NCI-H446 treated with DMSO at 0.1 percent for 48 hours (cell line): ENCODE measurements at regions not wholly inside any gene's neighbourhood (a gene's known extent, or its start where the extent isn't known, plus 50 kb on each side); places are given as distances from the start of the nearest gene placed in this dataset.
"Not testable (repeated sequence)": the region's sequence is repeated elsewhere in the genome, so short reads cannot be mapped to it uniquely, and the experiment has no call there.

Source experiments
- DNase-seq: peaks from one replicate; lab custom pipeline; 2025; lab: John Stamatoyannopoulos, UW

- DNase-seq, result no peak
These were observed 101.2 kb upstream of the WDR11 start for GRCh38 chr10:120749856-120750566.

- no peak for DNase-seq
These were observed 95.4 kb upstream of the WDR11 start for GRCh38 chr10:120755771-120756170.

- no peak for DNase-seq
These were observed 90.9 kb upstream of the WDR11 start for GRCh38 chr10:120760253-120760652.

GRCh38 chr10:120761951-120762350, 89.2 kb upstream of the WDR11 start:
- no peak for DNase-seq

GRCh38 chr10:120765226-120765803, 85.8 kb upstream of the WDR11 start:
- DNase-seq, result no peak

DNA sequence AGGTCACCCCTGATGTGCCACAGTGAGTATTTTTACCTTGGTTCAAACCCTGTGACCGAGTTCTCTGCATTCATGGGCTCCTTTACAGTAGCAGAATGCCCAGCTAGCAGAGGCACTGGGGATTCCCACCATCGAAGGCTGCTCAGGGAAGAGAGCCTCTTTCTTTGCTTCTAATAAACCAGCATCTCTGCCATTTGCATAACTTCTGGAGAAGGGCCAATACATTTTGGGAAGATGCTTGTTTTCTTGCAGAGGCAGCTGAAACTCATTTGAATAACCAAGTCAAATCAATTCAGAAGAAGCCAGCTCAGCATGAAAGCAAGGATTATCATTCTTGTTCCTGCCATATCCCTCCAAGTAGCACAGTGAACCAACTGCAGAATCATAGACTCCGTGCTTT, 82.9 kb upstream of the WDR11 start:
- DNase-seq, result no peak

DNA sequence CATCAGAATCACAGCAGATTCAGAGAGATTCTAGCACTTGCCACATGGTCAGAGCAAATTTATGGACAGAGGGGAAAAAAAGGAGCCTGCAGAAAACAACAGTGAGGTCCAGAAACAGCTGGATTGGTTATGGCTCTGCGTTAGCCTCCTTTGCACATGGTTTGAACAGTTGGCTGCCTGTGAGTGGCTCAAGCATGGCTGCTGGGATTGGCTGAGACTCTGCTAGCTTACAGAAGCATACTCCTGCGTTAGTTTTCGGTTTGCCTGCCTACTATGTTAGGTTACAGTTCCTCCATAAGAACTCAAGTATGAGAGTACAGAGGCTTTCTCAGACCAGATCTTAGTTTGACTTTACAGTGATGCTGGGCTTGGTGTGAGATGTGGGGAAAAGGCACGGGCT, 80.7 kb upstream of the WDR11 start:
- no peak for DNase-seq

- no peak for DNase-seq
These were observed 74.7 kb upstream of the WDR11 start for GRCh38 chr10:120776442-120776841.

- DNase-seq, result peak; percentile 26
These were observed 68.8 kb upstream of the WDR11 start for GRCh38 chr10:120782336-120782735.

GRCh38 chr10:120783098-120783497, 68.1 kb upstream of the WDR11 start:
- DNase-seq, result no peak

DNA sequence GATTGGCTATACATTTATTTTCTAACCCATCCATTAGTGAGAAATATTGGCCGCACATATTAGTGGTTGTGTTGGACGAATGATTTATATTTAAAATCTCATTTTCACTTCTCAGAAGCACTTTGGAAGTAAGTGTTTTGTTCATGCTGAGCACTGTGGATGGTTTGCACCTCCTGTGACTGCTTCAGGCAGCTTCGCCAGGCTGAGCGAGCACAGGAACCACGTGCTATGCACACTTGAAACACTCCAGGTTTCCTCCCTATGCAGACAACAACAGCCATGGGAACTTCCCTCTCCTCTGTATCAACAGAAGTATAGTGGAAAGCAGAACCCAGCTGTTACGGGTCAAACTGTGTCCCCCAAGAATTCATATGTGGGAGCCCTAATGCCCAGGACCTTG, 67.3 kb upstream of the WDR11 start:
- DNase-seq, result no peak

DNA sequence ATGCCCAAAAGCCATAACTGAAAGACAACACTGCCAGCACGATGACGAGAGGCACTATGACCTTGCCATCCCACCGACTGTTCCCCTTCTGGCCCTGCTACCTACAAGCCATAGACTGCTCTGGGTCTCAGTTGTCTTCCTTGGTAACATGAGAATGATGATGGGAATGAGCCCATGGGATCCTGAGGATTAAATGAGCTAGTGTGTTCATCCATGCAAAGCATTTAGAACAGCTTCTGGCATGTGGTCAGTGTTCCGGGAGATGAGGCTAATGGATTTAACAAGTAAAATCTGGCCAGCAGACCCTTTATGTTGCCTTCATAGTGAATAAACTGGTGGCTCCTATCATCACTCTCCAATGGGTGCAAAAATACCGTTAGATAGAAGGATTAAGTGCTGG, 62.4 kb upstream of the WDR11 start:
- peak; percentile 6 for DNase-seq

DNA sequence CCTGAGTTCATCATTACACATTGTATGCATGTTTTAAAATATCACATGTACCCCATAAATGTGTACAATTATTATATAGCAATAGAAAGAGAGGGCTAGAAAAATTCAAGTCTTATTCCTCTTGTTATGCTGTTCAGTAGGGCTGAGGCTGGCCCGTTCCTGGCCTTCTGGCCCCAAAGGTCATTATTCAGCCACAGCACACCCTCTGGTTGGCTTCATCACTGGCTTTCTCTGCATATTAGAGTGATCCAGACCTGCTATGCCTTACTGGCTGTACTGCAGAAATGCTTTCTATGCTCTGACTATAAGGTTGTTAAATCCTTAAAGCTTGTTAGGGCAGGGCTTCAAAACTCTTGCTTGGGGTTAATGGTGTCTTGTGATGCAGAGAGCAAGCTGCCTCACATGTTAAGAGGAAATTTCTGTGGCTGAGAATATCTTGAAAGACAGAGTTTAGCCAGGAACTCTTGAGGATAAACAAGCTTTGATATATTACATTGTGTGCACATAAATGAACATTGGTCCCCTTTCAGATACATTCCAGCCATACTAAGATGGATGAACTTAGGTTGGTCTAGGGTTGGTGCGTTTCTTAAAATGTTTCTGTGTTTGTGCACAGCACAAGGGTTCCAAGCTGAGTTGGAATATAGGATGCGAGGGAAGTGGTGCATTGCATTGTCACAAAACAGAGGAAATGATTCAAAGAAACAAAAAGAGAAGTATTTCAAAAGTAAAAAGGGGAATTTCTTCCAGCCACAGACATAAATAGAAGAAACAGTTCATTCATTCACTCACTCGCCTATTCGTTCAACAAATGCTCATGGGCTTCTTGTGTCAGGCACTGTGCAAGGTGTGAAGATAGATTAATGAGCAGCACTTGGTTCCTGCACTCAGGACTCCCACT, 61.6 kb upstream of the WDR11 start:
- DNase-seq, result no peak

DNA sequence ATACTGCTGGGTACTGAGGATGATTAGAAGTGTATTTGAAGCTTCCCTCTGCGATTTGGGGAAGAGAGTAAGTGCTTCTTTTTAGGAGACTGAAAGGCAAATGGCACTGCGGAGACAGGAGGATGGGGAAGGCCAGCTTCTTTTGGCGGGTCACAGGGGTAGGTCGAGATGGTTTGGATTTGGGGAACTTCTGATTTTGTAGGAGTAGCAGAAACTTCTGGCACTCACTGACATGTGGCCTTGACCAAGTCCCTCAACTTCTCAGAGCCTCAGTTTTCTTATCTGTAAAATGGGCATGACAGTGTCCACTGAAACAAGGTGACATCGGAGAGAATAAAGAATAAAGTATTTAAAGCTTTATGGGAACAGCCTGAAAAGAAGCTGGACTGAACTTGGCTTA, 59.8 kb upstream of the WDR11 start:
- no peak for DNase-seq

GRCh38 chr10:120793088-120793487, 58.1 kb upstream of the WDR11 start:
- no peak for DNase-seq

DNA sequence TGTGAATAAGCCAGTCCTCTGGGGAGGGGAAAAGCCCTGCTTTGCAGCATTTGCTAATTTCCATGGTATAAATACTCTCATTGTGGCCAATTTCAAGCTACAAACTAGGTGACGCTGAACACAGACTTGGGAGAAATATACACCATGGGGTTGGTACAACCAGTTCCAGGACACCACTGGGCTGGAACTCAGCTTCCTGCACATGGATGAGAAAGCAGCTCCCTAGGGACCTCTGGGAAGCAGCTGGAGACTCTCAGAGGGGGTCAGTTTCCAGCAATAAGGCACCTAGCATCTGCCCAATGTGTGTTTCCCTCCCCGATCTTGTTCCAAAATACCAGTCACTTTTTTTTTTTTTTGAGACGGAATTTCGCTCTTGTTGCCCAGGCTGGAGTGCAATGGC, 56.8 kb upstream of the WDR11 start:
- DNase-seq, result peak; percentile 33

DNA sequence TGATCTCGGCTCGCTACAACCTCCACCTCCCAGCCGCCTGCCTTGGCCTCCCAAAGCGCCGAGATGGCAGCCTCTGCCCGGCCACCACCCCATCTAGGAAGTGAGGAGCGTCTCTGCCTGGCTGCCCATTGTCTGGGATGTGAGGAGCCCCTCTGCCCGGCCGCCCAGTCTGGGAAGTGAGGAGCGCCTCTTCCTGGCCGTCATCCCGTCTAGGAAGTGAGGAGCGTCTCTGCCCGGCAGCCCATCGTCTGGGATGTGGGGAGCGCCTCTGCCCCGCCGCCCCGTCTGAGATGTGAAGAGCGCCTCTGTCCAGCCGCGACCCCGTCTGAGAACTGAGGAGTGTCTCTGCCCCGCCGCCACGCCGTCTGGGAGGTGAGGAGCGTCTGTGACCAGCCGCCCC, 52.9 kb upstream of the WDR11 start:
- not testable (repeated sequence) for DNase-seq

DNA sequence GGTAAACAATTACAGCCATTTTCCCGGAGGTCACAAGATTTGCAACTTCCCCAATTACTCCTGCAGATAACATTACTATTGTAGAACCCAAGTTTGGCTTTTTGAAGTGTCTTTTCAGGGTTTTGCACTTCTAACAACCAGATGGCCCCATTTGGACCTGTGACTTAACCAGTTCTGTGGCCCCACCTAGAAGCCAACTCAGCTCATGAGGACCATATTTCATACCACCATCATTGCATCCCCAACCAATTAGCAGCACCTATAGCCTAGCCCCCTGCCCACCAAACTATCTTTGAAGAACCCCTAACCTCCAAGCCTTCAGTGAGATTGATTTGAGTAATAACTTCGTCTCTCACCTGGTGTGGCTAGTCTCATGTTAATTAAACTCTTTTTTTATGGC, 51.3 kb upstream of the WDR11 start:
- DNase-seq, result no peak

- DNase-seq, result no peak
These were observed 50.4 kb upstream of the WDR11 start for GRCh38 chr10:120800528-120801323.
